ENCODE measurements at regions not wholly inside any gene's neighbourhood (a gene's known extent, or its start where the extent isn't known, plus 50 kb on each side); places are given as distances from the start of the nearest gene placed in this dataset.

GRCh38 chr2:173589604-173590275 is 235.1 kb downstream of the CDCA7 start:
- no peak for TF ChIP-seq ZNF749 (CRISPR knock-in tag; IDR thresholded peaks at IDR 0.05; ENCODE audit: borderline replicate concordance)
- TF ChIP-seq EHMT2 (IDR thresholded peaks at IDR 0.05; ENCODE audit: borderline replicate concordance, low read depth, low read length) = no peak
- no peak for TF ChIP-seq SP1 (IDR thresholded peaks at IDR 0.05)
- no peak for TF ChIP-seq SP1 (CRISPR knock-in tag; IDR thresholded peaks at IDR 0.05)
- TF ChIP-seq, protein P1, sequence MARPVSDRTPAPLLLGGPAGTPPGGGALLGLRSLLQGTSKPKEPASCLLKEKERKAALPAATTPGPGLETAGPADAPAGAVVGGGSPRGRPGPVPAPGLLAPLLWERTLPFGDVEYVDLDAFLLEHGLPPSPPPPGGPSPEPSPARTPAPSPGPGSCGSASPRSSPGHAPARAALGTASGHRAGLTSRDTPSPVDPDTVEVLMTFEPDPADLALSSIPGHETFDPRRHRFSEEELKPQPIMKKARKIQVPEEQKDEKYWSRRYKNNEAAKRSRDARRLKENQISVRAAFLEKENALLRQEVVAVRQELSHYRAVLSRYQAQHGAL (CRISPR knock-in tag; IDR thresholded peaks at IDR 0.05; ENCODE audit: not compliant biosample characterization) = no peak

Data from HepG2 (cell line).